GM12872 (cell line): ENCODE measurements at regions not wholly inside any gene's neighbourhood (a gene's known extent, or its start where the extent isn't known, plus 50 kb on each side); places are given as distances from the start of the nearest gene placed in this dataset.

ENCODE experiments used
- TF ChIP-seq, protein P1 (sequence below): IDR thresholded peaks from 3 replicates; pipeline ENCODE4 v1.5.1; 2011; ENCODE audit warnings: low read depth, mild to moderate bottlenecking, low read length, moderate library complexity; ENCODE audit not compliant: insufficient read depth

DNA sequence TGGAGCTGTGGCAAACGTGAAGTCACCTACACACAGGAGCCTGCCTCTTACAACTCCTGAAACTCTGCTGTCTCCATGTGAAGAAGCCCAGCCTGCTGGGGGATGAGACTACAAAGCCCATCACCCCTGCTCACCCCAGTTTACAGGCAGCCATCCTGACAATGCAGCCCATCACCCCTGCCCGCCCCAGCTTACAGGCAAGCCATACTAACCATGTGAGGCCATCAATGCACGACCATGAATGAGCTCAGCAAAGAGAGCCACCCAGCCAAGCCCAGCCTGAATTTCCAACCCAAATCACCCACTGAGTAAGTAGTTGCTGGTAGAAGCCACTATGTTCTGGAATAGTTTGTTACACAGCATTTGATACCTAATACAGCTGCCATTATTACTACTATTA, 185.4 kb upstream of the NSMCE3 start:
- TF ChIP-seq, protein P1, sequence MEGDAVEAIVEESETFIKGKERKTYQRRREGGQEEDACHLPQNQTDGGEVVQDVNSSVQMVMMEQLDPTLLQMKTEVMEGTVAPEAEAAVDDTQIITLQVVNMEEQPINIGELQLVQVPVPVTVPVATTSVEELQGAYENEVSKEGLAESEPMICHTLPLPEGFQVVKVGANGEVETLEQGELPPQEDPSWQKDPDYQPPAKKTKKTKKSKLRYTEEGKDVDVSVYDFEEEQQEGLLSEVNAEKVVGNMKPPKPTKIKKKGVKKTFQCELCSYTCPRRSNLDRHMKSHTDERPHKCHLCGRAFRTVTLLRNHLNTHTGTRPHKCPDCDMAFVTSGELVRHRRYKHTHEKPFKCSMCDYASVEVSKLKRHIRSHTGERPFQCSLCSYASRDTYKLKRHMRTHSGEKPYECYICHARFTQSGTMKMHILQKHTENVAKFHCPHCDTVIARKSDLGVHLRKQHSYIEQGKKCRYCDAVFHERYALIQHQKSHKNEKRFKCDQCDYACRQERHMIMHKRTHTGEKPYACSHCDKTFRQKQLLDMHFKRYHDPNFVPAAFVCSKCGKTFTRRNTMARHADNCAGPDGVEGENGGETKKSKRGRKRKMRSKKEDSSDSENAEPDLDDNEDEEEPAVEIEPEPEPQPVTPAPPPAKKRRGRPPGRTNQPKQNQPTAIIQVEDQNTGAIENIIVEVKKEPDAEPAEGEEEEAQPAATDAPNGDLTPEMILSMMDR, result no peak

DNA sequence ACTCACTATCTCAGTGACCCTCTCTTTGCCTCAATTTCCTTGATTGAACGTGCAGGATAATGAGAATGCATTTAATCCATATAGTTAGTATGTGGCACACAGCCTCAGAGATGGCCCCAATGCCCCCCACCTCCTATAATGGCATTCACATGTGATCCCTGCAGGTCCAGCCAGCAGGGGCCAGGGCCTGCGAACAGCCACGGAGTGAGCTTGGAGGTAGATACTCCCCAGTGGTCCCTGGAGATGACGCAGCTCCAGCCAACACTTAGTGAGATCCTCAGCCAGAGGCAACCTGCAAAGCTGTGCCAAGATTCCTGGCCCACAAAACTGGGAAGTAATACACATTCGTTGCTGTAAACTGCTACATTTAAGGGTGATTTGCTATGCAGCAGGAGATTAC, 184.9 kb upstream of the NSMCE3 start:
- TF ChIP-seq, protein P1, result no peak

DNA sequence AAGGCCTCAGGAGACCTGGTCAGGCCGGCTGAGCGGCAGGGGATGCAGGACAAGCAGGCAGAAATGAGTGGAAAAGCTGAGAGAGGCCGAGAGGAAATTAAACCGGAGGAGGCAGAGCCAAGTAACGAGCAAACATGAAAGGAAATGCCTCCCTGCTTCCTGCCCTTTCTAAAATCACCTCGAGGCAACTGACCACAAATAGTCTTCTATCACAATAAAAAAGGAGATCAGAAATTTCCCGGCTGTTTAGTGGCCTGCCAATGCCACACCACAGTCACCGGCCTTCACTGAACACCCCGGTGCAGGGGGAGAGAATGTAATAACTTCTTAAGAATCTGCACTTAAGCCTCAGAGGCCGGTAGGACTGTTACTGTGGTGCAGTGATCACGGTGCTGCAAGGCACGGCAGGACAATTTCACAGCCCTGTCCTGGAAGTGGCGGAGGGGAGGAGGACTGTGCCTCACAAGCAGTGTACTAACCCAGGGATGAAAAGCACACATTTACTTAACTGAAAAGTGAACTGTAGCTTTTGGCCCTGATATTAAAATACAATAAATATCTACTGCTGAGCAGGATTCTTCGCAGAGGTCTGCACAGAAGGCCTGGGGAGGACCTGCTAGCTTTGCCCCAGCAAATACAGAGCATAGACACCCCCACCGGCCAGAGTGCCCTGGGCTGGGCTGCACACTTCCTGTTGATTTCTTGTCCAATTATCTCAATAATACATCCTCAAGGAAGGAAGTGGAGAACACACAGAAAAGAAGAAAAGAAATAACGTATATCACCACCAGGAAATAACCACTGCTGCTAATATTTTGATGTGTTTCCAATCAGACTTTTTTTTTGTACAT, 183.5 kb upstream of the NSMCE3 start:
- TF ChIP-seq, protein P1, result no peak

DNA sequence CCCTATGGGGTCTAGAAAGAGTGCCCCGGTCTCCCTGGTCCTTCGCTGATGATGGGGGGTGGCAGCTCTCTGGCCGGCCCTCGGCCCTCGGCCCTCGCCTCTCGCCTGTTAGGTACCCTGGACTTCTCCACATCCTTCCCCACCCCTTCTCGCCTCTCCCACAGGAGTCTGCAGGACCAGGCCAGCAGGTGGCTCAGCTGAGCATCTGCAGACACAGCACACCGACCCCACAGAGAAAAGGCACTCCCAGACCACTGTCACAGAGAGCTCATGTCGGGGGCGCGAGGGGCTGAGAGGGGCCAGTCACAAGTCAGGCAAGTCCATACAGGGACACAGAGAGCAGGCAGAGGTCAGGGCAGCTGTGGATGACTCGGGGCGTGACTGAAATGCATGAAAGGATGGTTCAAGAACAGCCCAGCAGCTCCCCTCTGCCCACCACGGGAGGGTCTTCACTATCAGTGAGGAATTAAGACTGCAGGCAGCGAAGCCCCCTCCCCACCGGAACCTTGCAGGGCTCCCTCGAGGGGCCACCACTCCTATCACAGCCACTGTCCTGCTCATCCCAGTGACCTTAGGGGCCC, 181.7 kb upstream of the NSMCE3 start:
- TF ChIP-seq, protein P1, result no peak

DNA sequence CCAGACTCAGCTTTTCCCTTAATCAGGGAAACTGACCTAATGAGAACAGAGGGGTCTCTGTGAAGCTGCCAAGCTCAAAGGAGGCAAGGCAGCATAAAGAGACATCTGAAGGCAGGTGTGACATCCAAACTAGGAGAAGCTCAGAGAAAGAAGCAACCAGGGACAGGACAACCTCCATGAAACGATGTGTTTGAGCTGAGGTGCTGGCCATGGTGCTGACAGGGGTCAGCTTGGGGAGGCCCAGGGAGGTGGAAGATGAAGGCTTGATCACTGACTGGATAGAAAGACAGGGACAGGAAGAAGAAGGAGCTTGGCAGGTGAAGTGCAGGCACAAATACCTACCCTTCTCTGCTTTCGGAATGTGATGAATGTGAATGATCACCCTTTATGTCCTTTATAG, 179.5 kb upstream of the NSMCE3 start:
- TF ChIP-seq, protein P1, result no peak

DNA sequence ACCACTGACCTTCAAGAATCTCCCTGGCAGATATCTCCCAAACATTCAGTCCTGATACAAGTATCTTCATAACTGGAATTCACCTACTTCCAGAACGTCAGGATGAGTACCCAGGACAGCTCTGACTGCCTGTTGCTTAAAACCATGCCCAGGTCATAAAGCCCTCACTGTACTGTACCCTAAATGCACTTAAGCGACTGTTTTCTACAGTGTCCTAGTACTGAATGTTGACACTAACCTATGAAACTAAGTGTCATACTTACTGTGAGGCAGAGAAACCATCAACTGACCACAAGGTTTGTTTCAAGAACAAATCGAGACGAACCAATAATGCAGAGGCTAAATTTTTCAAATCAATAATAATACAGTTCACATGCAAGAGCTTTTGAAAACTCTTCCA, 178.7 kb upstream of the NSMCE3 start:
- TF ChIP-seq, protein P1, result no peak

DNA sequence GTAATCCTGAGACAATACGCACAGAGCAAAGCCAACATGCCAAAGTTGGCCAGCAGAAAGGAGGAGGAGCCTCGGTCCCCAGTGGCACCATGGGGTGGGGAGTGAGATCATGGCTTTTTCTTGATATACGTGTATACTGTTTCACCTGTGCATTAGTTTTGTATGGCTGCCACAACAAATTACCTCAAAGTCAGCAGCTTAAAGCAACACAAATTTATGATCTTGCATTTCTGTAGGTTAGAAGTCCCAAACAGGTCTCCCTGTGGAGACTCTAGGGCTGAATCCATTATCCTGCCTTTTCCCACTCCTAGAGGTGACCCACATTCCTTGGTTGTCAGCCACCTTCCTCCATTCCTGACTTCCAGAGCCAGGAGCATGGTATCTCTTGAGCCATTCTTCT, 176.9 kb upstream of the NSMCE3 start:
- TF ChIP-seq, protein P1, result no peak
